Kidney epithelial cell (primary cell): ENCODE measurements at regions not wholly inside any gene's neighbourhood (a gene's known extent, or its start where the extent isn't known, plus 50 kb on each side); places are given as distances from the start of the nearest gene placed in this dataset.
A peak's percentile ranks its signal among the peaks of the same experiment; 100 is the strongest.

Experiments
- DNase-seq: peaks from one replicate; pipeline ENCODE4 v3.0.0-alpha.2; 2010; ENCODE audit warnings: low read depth
- H3K27me3 ChIP-seq: 2 replicates; pipeline ENCODE4 v1.6.0; 2011; ENCODE audit warnings: low read length; ENCODE audit not compliant: control insufficient read depth, insufficient read depth
- H3K36me3 ChIP-seq: 2 replicates; pipeline ENCODE4 v1.5.1; 2011; ENCODE audit warnings: low read length; ENCODE audit not compliant: control insufficient read depth, insufficient read depth
- H3K4me3 ChIP-seq: 2 replicates; pipeline ENCODE4 v1.5.1; 2011; ENCODE audit warnings: low read depth, mild to moderate bottlenecking, control low read depth, low read length
- CTCF ChIP-seq: IDR thresholded peaks from 2 replicates; pipeline ENCODE4 v1.5.1; 2011; ENCODE audit warnings: mild to moderate bottlenecking, moderate library complexity, low read length, control low read depth, inconsistent platforms; ENCODE audit not compliant: insufficient read depth, poor library complexity, severe bottlenecking

- Histone ChIP-seq H3K27me3 (no peaks in the 10 kb centered on the region), H3K4me3 (no peak overlapping the region), H3K36me3 (no peaks in the 10 kb centered on the region)
- TF ChIP-seq CTCF: no peak
- DNase-seq: no peak
Measured at GRCh38 chr10:31139497-31139896, 107.8 kb upstream of the ZNF438 start.

- H3K36me3 ChIP-seq: no peaks in the 10 kb centered on the region
- H3K4me3 ChIP-seq: no peak overlapping the region
- DNase-seq: no peak
- H3K27me3 ChIP-seq: no peaks in the 10 kb centered on the region
- no peak for TF ChIP-seq CTCF
Measured at GRCh38 chr10:31140716-31141115, 109.1 kb upstream of the ZNF438 start.

- TF ChIP-seq CTCF: no peak
- no peaks in the 10 kb centered on the region for H3K27me3 ChIP-seq
- no peak overlapping the region for H3K4me3 ChIP-seq
- no peaks in the 10 kb centered on the region for H3K36me3 ChIP-seq
- peak; percentile 56 for DNase-seq
Measured at GRCh38 chr10:31142026-31142425, 110.4 kb upstream of the ZNF438 start.

- no peak for TF ChIP-seq CTCF
- H3K4me3 ChIP-seq: no peak overlapping the region
- H3K27me3 ChIP-seq: no peaks in the 10 kb centered on the region
- no peaks in the 10 kb centered on the region for H3K36me3 ChIP-seq
- no peak for DNase-seq
Measured at GRCh38 chr10:31143331-31143935, 111.8 kb upstream of the ZNF438 start.

GRCh38 chr10:31145986-31146385 lies 114.3 kb upstream of the ZNF438 start:
- no peak for TF ChIP-seq CTCF
- no peak for DNase-seq
- no peaks in the 10 kb centered on the region for H3K27me3 ChIP-seq
- H3K36me3 ChIP-seq: no peaks in the 10 kb centered on the region
- no peak overlapping the region for H3K4me3 ChIP-seq
